Upper lobe of left lung (tissue), 6 donors: ENCODE measurements at regions not wholly inside any gene's neighbourhood (a gene's known extent, or its start where the extent isn't known, plus 50 kb on each side); places are given as distances from the start of the nearest gene placed in this dataset.
A peak's percentile ranks its signal among the peaks of the same experiment; 100 is the strongest.
"Not testable (repeated sequence)": the region's sequence is repeated elsewhere in the genome, so short reads cannot be mapped to it uniquely, and the experiment has no call there.

Experiments used
- ATAC-seq, 2 donors: fragments of 200-7000 bp; cut with Tn5 transposase; one replicate each; pipeline ENCODE4 v1.9.1; 2022; ENCODE audit warnings: mild to moderate bottlenecking in 2 of 2, moderate library complexity in 2 of 2; ENCODE audit not compliant: low FRiP score in 2 of 2
- DNase-seq, 2 donors: peaks; one replicate each; pipeline ENCODE4 v3.0.0-alpha.2; 2019 to 2020
- H3K27ac ChIP-seq, 4 donors: fragments of 200-600 bp; sonication (generic); one replicate each; pipeline ENCODE4 v1.5.1; 2016 to 2019
- H3K27me3 ChIP-seq, 4 donors: fragments of 200-600 bp; sonication (generic); one replicate each; pipeline ENCODE4 v1.5.1; 2017 to 2019
- H3K36me3 ChIP-seq, 4 donors: fragments of 200-600 bp; sonication (generic); one replicate each; pipeline ENCODE4 v1.5.1; 2016 to 2019
- H3K4me1 ChIP-seq, 4 donors: fragments of 200-600 bp; sonication (generic); one replicate each; pipeline ENCODE4 v1.5.1; 2018 to 2019
- H3K4me3 ChIP-seq, 4 donors: fragments of 200-600 bp; sonication (generic); one replicate each; pipeline ENCODE4 v1.5.1; 2017 to 2019; ENCODE audit warnings: mild to moderate bottlenecking in 2 of 4, moderate library complexity in 1 of 4
- H3K9me3 ChIP-seq, 4 donors: fragments of 200-600 bp; sonication (generic); one replicate each; pipeline ENCODE4 v1.5.1; 2018 to 2019
- CTCF ChIP-seq, 6 experiments: fragments of 450-650 bp in 4 of 6; fragments of 200-600 bp in 2 of 6; sonication (generic) in 2 of 6; IDR thresholded peaks; one replicate each; pipeline ENCODE4 v1.5.1; 2016 to 2019; ENCODE audit warnings: antibody characterized with exemption in 6 of 6
- EP300 ChIP-seq, 4 donors: sonication (generic); formaldehyde crosslinking; IDR thresholded peaks; one replicate each; pipeline ENCODE4 v1.5.1; 2017; ENCODE audit warnings: antibody characterized with exemption in 4 of 4, control low read depth in 2 of 4
- POLR2A ChIP-seq, 4 donors: fragments of 450-650 bp; IDR thresholded peaks; one replicate each; pipeline ENCODE4 v1.5.1; 2016 to 2017; ENCODE audit warnings: antibody characterized with exemption in 4 of 4, mild to moderate bottlenecking in 2 of 4
- POLR2AphosphoS5 ChIP-seq, 2 donors: sonication (generic); formaldehyde crosslinking; IDR thresholded peaks; one replicate each; pipeline ENCODE4 v1.5.1; 2017; ENCODE audit warnings: antibody characterized with exemption in 2 of 2
- WGBS, 2 donors: methylation state at CpG; one replicate each; pipeline ENCODE4 v1.1.5; 2017 to 2018; 5-methylcytosine and 5-hydroxymethylcytosine counted together
- donor health status: DM: no; HTN: no; CAD: no; lungs with moderate emphysema.
- donor health status: DM: no; HTN: yes; CAD: no; lungs with severe emphysema.

DNA sequence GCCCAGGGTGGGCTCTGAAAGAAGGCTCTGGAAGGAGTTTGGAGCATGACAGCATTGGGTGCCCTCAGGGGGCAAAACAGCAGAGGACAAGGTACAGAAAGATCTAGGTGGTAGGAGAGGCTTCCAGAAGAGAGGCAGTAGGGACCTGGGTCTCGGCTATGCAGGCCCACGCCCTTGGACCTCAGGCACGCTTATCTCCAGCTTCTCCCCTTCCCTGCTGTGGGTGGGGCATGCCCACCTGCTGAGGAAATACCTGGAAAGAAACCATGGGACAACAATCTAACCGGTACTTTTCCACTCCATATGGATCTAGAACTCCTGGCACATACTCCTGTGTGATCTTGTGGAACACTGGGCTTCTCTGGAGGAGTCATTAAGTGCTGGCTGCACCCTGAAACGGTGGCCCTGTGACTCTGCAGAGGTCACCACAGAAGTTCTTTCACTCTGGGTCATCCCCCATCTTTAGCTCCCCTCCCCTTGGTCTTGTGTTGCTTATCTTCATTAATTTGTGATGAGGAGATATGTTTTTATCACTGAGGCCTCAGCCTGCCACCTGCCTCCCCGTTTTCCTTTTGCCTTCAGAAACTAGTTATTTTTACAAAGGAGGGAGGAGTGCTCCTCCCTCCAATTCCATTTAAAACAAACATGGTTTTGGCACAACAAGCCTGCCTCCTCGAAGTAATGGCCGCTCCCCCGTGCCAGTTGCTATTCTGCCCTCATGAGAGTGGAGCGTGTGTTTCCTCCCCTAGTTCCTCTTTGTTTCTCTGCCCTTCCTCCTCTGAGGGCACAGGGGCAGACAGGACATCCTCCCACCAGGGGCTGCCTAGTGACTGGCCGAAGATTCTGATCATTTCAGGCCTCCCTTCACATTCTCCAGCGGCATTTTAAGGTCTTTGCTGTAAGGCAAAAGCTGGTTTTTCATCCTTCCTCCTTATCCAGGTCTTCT is 78.0 kb upstream of the ATP5PO start:
- no peaks in the 10 kb centered on the region for H3K9me3 ChIP-seq
- no peak overlapping the region for H3K4me3 ChIP-seq
- H3K27ac ChIP-seq: no peak overlapping the region
- peaks cover 0 to 7% (median 3%) of the 10 kb centered on the region in 4 donors for H3K4me1 ChIP-seq
- H3K36me3 ChIP-seq: no peaks in the 10 kb centered on the region
- DNase-seq (no peak), ATAC-seq (peak; percentile 56 to 80)
- no peaks in the 10 kb centered on the region for H3K27me3 ChIP-seq
- 48 to 51% methylated on average over 12 of the region's 12 CpGs for WGBS, 2 donors
- TF ChIP-seq EP300 (IDR thresholded peaks at IDR 0.05) (no peak), POLR2A (IDR thresholded peaks at IDR 0.05) (no peak), CTCF (IDR thresholded peaks at IDR 0.05) (no peak), POLR2AphosphoS5 (IDR thresholded peaks at IDR 0.05) (no peak)

- not testable (repeated sequence) for H3K4me1 ChIP-seq, DNase-seq, H3K27ac ChIP-seq, H3K36me3 ChIP-seq, H3K9me3 ChIP-seq, H3K4me3 ChIP-seq, ATAC-seq, H3K27me3 ChIP-seq
- 65 to 86% methylated on average over 2 of the region's 2 CpGs for WGBS, 2 donors
These were observed 76.8 kb upstream of the ATP5PO start for GRCh38 chr21:33992412-33992811.

- H3K36me3 ChIP-seq: no peaks in the 10 kb centered on the region
- H3K9me3 ChIP-seq: no peaks in the 10 kb centered on the region
- TF ChIP-seq POLR2AphosphoS5 (IDR thresholded peaks at IDR 0.05) (no peak), EP300 (IDR thresholded peaks at IDR 0.05) (no peak), CTCF (IDR thresholded peaks at IDR 0.05) (no peak), POLR2A (IDR thresholded peaks at IDR 0.05) (no peak)
- H3K27ac ChIP-seq: no peak overlapping the region
- H3K4me1 ChIP-seq: peaks cover 0 to 7% (median 3%) of the 10 kb centered on the region in 4 donors
- no peak overlapping the region for H3K4me3 ChIP-seq
- no peak for DNase-seq
- H3K27me3 ChIP-seq: no peaks in the 10 kb centered on the region
- ATAC-seq: no peak
- 90 to 93% methylated on average over 3 of the region's 3 CpGs for WGBS, 2 donors
These were observed 75.5 kb upstream of the ATP5PO start for GRCh38 chr21:33991133-33991532.

DNA sequence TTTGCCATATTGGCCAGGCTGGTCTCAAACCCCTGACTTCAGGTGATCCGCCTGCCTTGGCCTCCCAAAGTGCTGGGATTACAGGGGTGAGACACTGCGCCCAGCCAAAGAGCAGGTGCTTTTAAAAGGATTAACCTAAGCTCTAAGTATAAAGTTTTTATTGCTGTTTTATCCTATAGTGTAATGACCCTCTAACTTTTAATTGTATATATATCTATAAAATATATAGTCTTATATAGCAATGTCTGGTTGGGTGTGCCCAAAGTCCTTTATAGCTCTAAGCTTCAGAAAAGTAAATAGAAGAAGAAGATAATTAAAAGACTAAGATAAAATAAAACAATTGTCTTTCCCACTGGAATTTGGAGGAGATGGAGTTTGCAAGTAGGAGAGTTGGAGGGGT is 73.8 kb upstream of the ATP5PO start:
- DNase-seq: no peak
- no peak for ATAC-seq
- H3K4me3 ChIP-seq: no peak overlapping the region
- WGBS, 2 donors: 96 to 100% methylated on average over 2 of the region's 2 CpGs
- H3K36me3 ChIP-seq: no peaks in the 10 kb centered on the region
- peaks cover 0 to 7% (median 3%) of the 10 kb centered on the region in 4 donors for H3K4me1 ChIP-seq
- no peaks in the 10 kb centered on the region for H3K27me3 ChIP-seq
- no peak overlapping the region for H3K27ac ChIP-seq
- no peaks in the 10 kb centered on the region for H3K9me3 ChIP-seq
- TF ChIP-seq CTCF (IDR thresholded peaks at IDR 0.05) (no peak), EP300 (IDR thresholded peaks at IDR 0.05) (no peak), POLR2A (IDR thresholded peaks at IDR 0.05) (no peak), POLR2AphosphoS5 (IDR thresholded peaks at IDR 0.05) (no peak)

- Histone ChIP-seq H3K27ac (no peak overlapping the region), H3K4me1 (peaks cover 0 to 4% (median 0%) of the 10 kb centered on the region in 4 donors), H3K4me3 (no peak overlapping the region), H3K9me3 (no peaks in the 10 kb centered on the region), H3K36me3 (no peaks in the 10 kb centered on the region), H3K27me3 (no peaks in the 10 kb centered on the region)
- no peak for ATAC-seq
- DNase-seq: no peak
- 81 to 84% methylated on average over 10 of the region's 10 CpGs for WGBS, 2 donors
- no peak for TF ChIP-seq CTCF (IDR thresholded peaks at IDR 0.05)
- TF ChIP-seq EP300 (IDR thresholded peaks at IDR 0.05): no peak
- TF ChIP-seq POLR2A (IDR thresholded peaks at IDR 0.05): no peak
- TF ChIP-seq POLR2AphosphoS5 (IDR thresholded peaks at IDR 0.05): no peak
These were observed 72.8 kb upstream of the ATP5PO start for GRCh38 chr21:33988237-33989017.
